ENCODE measurements at regions not wholly inside any gene's neighbourhood (a gene's known extent, or its start where the extent isn't known, plus 50 kb on each side); places are given as distances from the start of the nearest gene placed in this dataset.

- TF ChIP-seq CTCF (IDR thresholded peaks at IDR 0.05; ENCODE audit: low read depth, low read length, missing control alignments) = no peak
These were observed 493.3 kb downstream of the BRD1 start for GRCh38 chr22:49334449-49334789.

GRCh38 chr22:49333206-49333605 is 494.5 kb downstream of the BRD1 start:
- no peak for DNase-seq (ENCODE audit: extremely low read depth, low read depth)
- TF ChIP-seq CTCF (IDR thresholded peaks at IDR 0.05; ENCODE audit: low read depth, low read length, missing control alignments) = no peak
- H3K4me3 ChIP-seq (replicated peaks; ENCODE audit: low read depth, low read length) = no peak overlapping the region

More at GRCh38 chr22:49334449-49334789, 493.3 kb downstream of the BRD1 start:
- DNase-seq (ENCODE audit: extremely low read depth, low read depth) = no peak
- no peak overlapping the region for H3K4me3 ChIP-seq (replicated peaks; ENCODE audit: low read depth, low read length)

GRCh38 chr22:49332691-49333090 is 495.0 kb downstream of the BRD1 start:
- H3K4me3 ChIP-seq (replicated peaks; ENCODE audit: low read depth, low read length) = no peak overlapping the region
- no peak for DNase-seq (ENCODE audit: extremely low read depth, low read depth)
- no peak for TF ChIP-seq CTCF (IDR thresholded peaks at IDR 0.05; ENCODE audit: low read depth, low read length, missing control alignments)

GRCh38 chr22:49331878-49332277 is 495.8 kb downstream of the BRD1 start:
- DNase-seq (ENCODE audit: extremely low read depth, low read depth) = no peak
- no peak overlapping the region for H3K4me3 ChIP-seq (replicated peaks; ENCODE audit: low read depth, low read length)
- no peak for TF ChIP-seq CTCF (IDR thresholded peaks at IDR 0.05; ENCODE audit: low read depth, low read length, missing control alignments)

GRCh38 chr22:49331223-49331815 is 496.4 kb downstream of the BRD1 start:
- no peak overlapping the region for H3K4me3 ChIP-seq (replicated peaks; ENCODE audit: low read depth, low read length)
- DNase-seq (ENCODE audit: extremely low read depth, low read depth) = no peak
- no peak for TF ChIP-seq CTCF (IDR thresholded peaks at IDR 0.05; ENCODE audit: low read depth, low read length, missing control alignments)

GRCh38 chr22:49330421-49331222 is 497.1 kb downstream of the BRD1 start:
- TF ChIP-seq CTCF (IDR thresholded peaks at IDR 0.05; ENCODE audit: low read depth, low read length, missing control alignments) = no peak
- H3K4me3 ChIP-seq (replicated peaks; ENCODE audit: low read depth, low read length) = no peak overlapping the region
- DNase-seq (ENCODE audit: extremely low read depth, low read depth) = no peak
